ENCODE measurements at regions not wholly inside any gene's neighbourhood (a gene's known extent, or its start where the extent isn't known, plus 50 kb on each side); places are given as distances from the start of the nearest gene placed in this dataset.

DNA sequence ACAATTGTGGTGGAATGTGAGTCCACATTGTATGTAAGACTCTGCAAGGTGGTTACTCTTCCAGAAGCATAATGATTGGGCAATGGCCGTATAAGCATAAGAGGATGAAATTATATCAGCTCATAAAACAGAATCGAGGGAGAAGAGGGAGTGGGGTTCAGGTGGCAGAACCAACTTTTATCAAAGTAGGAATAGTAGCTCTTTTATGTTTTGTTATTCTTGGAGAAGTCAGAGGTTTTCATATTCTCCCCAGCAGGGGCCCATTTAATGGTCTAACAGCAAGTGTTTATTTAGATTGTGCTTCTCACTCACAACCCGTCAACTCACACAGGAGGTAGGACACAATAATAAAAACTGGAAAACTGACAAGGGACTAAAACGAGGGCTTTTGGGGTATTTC is 291.3 kb upstream of the CD180 start:
- TF ChIP-seq, protein P1, sequence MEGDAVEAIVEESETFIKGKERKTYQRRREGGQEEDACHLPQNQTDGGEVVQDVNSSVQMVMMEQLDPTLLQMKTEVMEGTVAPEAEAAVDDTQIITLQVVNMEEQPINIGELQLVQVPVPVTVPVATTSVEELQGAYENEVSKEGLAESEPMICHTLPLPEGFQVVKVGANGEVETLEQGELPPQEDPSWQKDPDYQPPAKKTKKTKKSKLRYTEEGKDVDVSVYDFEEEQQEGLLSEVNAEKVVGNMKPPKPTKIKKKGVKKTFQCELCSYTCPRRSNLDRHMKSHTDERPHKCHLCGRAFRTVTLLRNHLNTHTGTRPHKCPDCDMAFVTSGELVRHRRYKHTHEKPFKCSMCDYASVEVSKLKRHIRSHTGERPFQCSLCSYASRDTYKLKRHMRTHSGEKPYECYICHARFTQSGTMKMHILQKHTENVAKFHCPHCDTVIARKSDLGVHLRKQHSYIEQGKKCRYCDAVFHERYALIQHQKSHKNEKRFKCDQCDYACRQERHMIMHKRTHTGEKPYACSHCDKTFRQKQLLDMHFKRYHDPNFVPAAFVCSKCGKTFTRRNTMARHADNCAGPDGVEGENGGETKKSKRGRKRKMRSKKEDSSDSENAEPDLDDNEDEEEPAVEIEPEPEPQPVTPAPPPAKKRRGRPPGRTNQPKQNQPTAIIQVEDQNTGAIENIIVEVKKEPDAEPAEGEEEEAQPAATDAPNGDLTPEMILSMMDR (IDR thresholded peaks at IDR 0.05; ENCODE audit: extremely low read depth, missing control alignments): no peak
- no peak for DNase-seq (ENCODE audit: low spot score)

DNA sequence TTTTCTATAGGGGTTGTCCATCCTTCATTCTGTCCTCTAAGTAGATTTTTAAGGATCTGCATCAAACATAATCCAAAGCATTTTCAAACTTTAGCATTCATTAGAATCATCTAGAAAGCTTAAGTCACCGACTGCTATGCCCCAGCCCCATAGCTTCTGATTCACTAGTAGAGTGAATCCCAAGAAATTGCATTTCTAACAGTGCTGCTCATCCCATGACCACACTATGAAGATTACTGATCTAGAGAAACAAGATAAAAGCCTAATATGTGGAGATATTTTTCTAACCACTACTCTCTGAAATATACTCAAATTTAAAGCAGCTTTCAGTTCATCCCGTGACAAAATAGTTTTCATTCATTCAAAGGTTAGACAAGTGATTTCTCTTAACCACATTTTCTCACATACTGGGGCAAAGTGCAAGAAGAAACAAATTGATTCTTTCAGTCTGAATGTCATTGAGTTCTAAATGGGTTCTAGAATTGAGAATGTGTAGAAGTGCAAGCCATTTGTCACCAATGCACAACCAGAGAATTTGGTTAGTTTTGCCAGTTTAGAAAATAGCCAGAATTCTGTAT is 286.9 kb upstream of the CD180 start:
- TF ChIP-seq, protein P1 (IDR thresholded peaks at IDR 0.05; ENCODE audit: extremely low read depth, missing control alignments): no peak
- no peak for DNase-seq (ENCODE audit: low spot score)

DNA sequence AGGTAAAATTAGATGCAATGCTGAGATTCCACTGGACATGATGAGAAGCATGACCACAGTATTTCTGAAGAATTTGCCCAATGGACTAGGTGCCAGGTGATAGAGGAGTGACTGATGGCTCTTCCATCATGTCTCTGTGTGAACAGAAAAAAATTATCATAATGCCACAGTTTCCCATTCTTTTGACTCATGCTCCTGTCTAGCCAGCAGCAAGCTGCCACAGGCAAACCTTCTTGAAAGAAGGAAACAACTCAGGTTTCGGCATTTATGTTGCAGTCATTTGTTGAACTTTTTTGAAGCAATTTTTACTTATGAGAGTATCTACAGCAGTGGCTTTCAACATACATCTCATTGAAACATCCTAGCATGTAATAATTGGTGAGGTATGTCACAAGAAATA is 284.8 kb upstream of the CD180 start:
- TF ChIP-seq, protein P1 (IDR thresholded peaks at IDR 0.05; ENCODE audit: extremely low read depth, missing control alignments): no peak
- DNase-seq (ENCODE audit: low spot score): no peak

DNA sequence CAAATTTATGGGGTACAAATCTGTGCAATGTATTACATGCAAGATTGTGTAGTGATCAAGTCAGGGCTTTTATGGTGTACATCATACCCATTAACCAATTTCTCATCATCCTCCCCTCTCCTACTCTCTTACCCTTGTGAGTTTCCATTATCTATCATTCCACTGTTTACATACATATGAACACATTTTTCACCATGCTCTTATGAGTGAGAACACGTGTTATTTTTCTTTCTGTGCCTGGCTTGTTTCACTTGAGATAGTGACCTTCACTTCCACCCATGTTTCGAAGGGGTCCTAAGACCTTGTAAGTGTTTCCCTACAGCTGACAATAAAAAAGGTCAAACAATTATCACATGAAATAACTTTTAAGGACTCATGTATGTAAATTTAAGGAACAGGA is 281.7 kb upstream of the CD180 start:
- no peak for DNase-seq (ENCODE audit: low spot score)
- TF ChIP-seq, protein P1 (IDR thresholded peaks at IDR 0.05; ENCODE audit: extremely low read depth, missing control alignments): no peak

DNA sequence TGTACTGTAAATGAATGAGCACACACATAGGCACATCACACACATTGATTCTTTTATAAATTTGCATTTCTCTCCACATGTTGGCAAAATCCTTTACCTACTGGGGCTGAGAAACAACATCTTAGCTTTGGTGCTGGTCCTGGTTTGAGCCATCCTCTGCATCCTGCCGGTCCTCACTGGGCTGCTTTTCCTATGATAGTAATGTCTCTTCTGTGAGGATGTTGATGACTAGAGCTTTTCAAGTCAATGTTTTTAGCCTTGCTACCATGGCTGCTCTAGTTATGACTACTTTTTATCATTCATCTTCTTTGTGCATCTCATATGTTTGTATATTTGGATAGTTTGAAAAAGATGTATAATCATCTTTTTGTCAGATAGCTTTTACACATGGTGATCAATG is 280.4 kb upstream of the CD180 start:
- TF ChIP-seq, protein P1 (IDR thresholded peaks at IDR 0.05; ENCODE audit: extremely low read depth, missing control alignments): no peak
- DNase-seq (ENCODE audit: low spot score): no peak

DNA sequence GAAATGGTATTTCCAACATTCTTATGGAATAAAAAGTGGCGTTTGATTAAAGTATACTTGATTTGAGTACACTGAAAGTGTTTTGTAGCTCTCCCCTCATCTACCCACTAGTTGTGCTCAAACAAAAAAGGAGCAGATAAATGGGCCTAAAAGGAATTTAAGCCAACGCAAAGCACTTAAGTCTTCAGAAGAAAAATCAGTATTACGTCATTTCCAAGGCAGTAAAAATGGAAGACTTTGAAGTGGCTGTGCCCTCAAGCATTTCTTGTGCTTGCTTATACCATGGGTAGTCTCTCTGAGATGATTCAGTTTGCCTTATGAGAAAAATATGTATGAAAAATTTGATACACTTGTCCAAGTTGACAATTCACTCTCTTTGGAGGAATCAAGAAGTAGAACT is 279.9 kb upstream of the CD180 start:
- no peak for DNase-seq (ENCODE audit: low spot score)
- TF ChIP-seq, protein P1 (IDR thresholded peaks at IDR 0.05; ENCODE audit: extremely low read depth, missing control alignments): no peak

DNA sequence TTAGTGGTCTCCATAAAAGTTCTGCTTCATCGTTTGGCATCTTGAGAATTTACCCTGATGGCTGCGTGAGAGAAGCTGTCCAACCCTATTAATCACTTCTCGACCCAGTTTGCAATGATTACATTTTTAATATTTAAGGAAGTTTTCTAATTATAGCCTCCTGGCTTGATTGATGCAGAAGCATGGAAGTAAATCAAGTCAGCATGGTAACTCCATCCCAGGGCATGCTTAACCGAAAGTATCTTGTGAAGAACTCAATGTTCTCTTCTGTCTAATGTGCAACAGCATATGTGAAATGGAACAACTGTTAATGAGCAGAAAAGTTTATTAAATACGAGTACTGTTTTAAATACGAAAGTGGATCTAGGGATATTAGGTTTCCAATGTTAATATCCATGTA is 278.9 kb upstream of the CD180 start:
- no peak for DNase-seq (ENCODE audit: low spot score)
- TF ChIP-seq, protein P1 (IDR thresholded peaks at IDR 0.05; ENCODE audit: extremely low read depth, missing control alignments): no peak

All from GM20000 (cell line).